ENCODE measurements at regions not wholly inside any gene's neighbourhood (a gene's known extent, or its start where the extent isn't known, plus 50 kb on each side); places are given as distances from the start of the nearest gene placed in this dataset.
"Not testable (repeated sequence)": the region's sequence is repeated elsewhere in the genome, so short reads cannot be mapped to it uniquely, and the experiment has no call there.

DNA sequence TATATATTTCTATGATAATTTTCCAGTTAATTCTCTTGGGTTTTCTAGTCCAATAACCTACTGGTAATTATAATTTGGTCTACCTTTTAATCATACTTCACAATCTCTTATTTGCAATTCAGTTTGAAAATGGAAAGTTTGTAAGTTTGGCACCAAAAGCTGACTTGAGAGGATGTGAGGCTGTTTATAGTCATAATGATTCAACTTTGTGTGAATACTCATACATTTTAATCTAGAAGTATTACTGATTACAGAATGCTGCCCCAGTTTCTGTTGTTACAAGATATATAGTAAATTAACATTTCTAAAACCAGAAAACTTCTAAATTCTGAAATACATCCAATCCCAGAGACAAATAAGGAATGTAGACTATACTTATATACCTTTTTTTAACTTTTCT, 158.2 kb downstream of the SLC38A4 start:
- no peak for DNase-seq

DNA sequence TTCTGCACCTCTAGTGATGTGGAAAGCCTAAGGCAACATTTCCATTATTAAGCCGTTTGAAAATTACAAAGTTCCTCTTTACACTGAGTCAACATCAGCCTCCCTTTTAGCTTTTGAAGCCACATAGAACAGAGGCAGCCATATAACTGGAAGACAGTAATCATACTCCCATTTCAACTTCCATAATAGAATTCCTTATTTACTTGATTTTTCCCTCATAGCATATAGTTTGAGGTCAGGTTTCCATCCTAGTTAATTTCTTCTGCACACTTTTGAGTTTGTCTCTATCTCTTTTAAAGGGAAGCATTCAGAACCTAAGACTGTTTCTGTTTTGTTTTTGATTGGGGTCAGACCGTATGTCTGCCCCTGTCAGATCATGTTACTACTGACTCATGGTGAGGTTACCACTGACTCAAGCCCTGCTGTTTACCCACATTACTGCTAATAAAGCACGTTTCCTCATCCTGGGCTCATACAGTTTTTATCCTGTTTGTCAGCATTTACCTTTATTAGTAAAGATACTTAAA, 161.0 kb downstream of the SLC38A4 start:
- no peak for DNase-seq

DNA sequence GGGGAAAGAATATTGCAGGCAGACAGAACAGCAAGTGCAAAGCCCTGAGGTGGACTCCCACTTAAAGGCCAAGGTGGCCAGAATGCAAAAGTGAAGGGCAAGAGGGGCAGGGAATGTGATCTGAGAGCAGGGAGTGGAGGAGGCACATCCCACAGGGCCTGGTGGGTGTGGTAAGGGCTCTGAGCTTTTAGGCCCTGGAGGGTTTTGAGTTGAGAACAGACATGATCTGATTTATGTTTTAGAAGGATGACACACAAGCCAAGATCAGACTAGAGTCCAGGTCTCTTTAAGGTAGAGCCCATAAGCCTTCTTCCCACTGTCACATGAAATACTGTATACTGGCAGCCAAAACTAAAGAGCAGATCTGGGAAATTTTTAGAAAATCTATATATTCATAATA, 162.5 kb downstream of the SLC38A4 start:
- DNase-seq = no peak

DNA sequence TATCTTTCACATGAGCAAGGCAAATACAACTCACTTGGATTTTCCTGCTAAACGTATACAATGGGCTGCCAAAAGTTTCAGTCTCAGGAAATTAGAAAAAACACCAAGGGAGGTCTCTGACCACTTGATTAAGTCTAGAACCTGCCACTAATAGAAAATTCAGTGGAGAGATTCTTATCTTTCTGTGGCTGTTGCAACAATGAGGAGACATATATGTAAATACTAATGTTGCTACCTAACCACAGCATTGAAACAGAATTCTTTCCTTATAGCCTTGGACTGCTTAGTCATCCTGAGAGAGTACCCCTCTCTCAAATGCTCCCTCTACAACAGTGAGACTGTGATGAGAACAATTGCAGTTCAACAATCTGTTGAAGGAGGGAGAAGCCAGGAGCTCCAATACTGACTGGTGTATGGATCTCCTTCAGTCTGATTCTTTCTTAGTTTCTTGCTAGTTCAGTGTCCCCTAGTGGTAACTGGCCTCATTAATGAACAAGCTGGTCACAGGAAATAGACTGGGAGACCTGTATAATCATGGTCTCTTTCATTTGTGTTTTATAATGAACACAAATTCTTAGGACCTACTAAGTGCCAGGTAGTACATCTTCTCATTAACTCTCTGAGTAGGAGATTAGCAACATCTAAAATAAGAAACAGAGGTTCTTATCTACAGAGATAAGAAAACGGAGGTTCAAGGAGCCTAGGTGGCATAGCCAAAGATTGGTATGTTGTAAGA, 164.5 kb downstream of the SLC38A4 start:
- no peak for DNase-seq

DNA sequence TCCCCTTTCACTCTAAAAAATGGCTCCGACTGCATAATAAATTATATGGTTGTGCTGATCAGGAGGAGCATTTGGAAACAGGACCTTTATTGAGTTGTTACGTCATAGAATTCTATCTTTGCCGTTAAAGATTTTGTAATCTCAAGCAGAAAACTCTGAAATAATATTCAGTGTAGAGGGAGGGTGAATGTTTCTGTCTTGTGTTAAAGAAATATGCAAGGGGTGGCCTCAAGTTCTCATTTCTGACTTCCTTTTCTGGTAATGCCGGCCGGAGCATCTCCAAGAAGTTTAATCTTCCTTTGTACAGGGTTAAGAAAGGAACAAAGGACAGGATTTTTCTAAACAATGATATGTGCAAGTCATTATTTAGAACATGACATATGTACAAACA, 165.1 kb downstream of the SLC38A4 start:
- no peak for DNase-seq

DNA sequence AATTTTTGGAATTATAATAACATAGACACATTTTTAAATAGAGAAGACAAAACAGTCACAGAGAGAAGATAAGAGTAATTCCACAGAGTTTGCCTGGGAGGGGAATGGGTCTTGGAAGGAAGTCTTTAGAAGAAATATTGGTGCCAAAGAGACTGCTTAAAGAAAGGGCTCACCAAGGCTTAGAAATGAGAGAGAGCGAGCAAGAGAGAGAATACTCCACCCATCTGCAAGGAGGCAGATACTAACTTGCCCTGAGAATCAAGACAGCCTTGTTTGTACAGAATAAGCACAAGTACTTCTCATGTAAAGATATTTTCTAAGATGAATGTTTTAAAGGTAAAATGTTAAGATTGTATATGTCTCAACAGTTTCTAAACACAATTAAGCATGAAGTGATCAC, 165.5 kb downstream of the SLC38A4 start:
- no peak for DNase-seq

DNA sequence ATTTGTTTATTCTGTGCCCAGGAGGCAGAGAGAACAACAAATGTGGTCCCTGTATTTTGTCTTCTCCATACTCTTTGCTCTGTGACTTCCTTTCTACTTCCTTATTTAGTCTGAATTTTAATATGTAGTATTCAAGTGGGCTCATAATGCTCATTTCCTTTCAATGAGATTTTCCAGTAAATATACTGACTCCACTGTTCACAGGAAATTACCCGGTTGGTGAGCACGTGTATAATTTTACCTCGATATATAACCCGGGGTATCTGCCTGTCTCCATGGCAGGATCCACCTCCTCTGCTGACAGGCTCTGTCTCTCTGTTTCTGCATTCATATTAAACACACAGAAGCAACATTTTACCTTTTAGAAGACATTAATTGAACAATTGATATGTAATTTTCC, 166.0 kb downstream of the SLC38A4 start:
- DNase-seq = no peak

DNA sequence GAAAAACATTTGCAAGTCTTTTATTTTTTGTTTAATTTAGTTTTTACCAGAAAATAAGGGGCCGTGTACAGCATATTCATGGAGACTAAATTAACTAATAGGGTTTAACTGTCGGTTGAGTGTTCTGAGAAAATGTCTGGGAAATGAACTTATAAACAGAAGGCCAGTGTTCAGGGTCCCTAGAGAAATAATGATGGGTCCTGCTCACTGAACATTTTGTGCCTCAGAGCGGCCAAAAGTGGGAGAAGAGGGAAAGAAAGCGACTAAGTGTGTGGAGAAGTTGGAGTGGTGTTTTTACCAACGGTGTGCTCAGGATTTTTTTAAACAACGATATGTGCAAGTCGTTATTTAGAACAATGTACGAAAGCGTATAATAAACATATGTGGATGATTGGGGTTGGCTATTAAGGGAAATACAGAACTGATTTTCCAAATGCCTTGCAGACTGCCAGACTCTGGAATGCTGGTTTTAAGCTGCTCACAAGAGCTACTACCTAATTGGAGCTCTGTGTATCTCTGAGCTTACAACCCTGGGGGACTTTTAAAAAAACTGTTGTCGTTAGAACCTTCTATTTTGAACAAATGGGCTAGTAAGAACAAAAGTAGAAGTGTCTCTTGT, 166.7 kb downstream of the SLC38A4 start:
- no peak for DNase-seq

DNA sequence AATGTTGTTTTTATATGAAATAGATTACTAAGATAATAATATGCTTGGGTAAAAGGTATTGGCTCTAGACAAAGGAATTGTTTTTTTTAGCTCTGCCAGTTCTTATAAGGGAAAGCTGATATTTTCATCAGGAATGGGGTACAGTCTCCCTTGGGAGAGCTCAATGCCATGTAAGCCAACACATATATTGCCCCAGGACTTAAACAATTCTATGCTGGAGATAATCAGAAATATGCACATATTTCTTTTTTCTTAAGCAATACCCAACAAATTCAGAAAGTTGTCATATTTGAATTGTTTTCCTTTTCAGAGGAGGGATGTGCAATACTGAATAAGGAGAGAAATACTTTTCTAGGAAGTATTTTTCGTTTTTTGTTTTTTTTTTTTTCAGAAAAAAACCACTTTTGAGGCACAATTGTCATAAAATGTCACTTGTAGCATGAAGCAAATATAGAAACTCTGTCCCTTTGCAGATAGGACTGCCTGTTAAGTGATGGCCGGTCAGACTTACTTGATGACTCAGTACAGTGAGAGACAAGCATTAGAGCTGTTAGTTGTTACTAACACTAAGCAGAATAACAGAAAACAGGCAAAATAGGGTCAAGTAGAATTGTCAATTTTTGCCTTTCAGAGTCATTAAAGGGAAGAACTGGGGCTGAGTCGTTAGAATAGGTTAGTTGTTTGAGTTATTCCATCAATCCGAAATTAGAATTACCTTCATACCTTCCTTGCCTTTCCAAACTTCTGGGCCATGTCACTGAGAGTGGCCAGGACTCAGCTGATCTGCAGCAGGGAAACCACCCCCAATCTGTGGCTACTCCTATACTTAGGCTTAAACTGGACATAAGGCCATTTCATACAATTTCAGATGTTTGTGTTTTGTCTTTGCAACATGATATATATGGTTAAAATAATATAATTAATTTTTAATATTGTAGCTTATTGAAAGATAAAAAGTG, 168.1 kb downstream of the SLC38A4 start:
- no peak for DNase-seq

DNA sequence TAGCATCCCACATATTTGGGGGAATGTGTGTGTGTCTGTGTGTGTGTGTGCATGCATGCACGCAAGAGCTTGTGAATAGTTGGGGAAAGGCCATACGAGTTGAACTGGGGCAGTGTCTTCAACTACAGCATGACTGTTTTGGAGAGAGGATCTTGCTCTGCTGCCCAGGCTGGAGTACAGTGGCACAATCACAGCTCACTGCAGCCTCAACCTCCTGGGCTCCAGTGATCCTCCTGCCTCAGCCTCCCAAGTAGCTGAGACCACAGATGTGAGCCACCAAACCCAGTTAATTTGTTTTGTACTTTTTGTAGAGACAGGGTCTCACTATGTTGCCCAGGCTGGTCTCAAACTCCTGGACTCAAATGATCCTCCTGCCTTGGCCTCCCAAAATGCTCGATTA, 169.8 kb downstream of the SLC38A4 start:
- not testable (repeated sequence) for DNase-seq

DNA sequence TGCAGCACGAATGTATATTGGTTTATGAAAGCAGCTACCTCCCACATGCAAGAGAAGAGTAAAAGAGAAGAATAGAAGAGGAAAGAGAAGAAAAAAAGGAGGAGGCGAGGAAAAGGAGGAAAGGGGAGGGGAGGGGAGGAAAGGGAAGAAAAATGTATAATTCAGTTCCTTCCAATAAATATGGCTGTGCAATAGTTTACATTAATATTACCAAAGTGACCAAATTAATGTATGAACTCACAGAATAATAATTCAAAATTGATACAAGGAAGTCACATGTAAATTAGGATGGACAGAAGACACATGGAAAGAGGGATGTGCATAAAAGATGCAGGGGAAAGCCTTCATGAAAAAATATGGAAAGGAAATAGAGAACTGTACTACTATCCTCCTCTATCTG, 172.5 kb downstream of the SLC38A4 start:
- DNase-seq = no peak

DNA sequence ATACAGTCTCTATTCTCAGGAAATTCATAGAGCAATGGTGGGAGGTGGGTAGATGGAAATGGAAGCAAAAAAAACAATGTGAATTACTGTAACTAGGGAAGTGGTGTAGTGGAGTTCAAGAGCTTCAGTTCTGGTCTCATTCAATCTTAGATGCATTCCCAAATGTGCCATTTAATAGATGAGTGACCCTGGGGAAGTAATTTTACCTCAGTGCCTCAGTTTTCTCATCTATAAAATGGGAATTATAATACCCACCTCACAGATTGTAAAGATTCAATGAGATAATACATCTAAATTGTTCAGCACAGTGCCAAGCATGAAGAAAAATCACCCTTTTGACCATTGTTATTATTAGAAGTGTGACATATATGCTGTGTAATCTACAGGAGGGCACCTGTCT, 173.1 kb downstream of the SLC38A4 start:
- no peak for DNase-seq

DNA sequence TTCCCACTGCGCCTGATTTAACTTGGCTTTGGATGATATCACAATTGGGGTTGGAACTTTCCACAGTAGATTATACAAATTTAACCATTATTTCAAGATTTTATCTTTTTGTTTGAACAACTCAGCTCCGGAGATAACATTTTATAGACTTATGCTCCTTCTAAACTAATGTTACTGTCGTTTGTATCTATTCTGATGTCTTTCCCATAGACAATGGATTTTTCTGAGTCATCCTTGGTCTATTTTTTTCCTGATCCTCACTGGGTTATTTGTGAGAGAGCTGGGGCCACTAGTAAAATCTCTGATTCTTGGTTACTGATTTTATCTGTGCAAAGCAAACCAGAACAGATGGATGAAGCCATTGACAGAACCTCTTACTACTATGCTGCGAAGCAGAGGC, 175.1 kb downstream of the SLC38A4 start:
- no peak for DNase-seq

DNA sequence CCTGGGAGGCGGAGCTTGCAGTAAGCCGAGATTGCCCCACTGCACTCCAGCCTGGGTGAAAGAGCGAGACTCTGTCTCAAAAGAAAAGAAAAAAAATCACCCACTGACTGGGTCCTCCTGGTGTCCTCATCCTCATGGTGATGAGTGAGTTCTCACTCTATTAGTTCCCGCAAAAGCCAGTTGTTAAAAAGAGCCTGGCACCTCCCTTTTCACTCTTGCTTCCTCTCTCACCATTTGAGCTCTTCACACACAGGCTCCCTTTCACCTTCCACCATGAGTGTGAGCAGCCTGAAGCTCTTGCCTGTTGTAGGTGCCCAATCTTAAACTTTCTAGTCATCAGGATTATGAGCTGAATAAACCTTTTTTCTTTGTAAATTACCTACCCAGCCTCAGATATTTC, 176.4 kb downstream of the SLC38A4 start:
- no peak for DNase-seq

DNA sequence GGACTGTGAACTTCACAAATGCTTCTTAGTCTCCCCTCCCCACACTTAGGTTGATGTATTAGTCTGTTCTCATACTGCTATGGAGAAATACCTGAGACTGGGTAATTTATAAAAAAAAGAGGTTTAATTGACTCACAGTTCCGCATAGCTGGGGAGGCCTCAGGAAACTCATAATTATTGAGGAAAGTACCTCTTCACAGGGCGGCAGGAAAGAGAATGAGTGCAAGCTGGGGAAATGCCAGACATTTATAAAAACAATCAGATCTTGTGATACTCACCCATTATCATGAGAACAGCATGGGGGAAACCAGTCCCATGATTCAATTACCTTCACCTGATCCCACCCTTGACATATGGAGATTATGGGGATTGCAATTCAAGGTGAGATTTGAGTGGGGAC, 178.8 kb downstream of the SLC38A4 start:
- no peak for DNase-seq

DNA sequence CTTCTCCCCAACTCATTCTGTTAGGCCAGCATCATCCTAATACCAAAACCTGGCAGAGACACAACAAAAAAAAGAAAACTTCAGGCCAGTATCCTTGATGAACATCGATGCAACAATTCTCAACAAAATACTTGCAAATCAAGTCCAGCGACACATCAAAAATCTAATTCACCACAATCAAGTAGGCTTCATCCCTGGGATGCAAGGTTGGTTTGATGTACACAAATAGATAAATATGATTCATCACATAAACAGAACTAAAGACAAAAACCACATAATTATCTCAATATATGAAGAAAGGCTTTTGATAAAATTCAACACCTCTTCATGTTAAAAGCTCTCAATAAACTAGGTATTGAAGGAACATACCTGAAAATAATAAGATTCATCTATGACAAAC, 184.1 kb downstream of the SLC38A4 start:
- DNase-seq = not testable (repeated sequence)

DNA sequence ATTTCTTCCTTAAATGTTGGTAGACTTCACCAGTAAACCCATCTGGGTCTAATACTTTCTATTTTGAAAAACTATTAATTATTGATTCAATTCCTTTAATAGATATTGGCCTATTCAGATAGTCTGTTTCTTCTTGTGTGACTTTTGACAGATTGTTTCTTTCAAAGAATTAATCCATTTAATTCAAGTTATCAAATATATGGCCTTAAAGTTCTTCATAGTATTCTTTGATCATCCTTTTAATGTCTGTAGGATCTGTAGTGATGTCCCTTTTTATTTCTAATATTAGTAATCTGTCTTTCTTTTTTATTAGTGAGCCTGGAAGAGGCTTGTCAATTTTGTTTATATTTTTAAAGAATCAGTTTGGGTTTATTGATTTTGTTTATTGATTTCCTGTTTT, 190.0 kb downstream of the SLC38A4 start:
- no peak for DNase-seq

DNA sequence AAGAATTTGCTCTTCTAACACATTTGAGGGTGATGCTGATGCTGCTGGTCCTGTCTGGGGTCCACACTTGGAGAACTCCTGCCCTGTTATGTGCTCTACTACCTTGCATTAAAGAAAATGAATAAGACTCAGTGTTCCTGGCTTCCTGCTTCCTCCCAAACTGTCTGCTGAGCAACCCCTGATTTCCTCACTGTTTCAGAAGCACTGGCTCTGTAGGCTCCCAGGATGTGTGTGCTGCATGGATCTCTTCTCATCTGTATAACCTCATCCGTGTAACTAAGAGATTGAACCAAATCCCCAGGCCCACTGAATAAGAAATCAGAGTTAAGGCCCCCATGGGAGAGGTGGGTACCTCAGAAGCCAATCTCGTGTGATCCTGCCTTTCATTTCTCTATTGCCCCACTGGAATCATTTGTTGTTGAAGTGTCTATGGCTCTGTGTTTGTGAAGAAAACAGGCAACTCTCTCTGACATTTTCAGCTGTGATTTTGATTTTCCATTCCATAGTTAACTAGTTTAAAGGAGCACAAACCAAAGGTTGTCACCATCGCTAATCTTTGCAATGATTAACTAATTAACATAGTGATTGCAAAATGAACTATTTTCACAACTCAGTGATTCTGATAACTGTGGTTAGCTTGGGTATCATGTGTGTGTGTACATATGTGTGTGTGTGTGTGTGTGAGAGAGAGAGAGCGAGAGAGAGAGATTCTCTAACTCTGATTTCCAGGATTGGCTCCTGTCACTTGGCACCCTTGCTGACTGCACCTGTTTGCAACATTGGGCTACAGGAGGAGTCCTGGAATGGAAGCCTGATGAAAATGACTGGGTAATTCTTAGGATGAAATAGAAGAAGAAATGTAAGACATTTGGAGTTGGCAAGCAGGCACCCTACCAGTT, 196.2 kb downstream of the SLC38A4 start:
- DNase-seq = no peak

DNA sequence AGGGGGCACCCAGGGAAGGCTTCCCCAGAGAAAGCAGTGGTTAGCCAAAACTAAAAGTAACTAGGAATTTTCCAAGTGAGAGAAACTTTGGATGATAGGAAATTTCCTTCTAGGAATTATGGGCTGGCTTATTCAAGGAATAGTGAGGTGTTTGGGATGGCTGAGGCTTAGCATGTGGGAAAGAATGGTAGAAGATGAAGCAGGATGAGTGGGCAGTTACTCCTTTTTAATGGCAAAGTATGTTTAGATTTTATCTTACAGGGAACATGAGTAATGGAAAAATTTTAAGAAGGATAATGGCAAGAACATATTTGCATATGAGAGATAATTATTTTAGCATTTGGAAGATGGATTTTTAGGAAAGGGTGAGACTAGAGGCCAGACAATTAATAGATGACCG, 197.6 kb downstream of the SLC38A4 start:
- no peak for DNase-seq

DNA sequence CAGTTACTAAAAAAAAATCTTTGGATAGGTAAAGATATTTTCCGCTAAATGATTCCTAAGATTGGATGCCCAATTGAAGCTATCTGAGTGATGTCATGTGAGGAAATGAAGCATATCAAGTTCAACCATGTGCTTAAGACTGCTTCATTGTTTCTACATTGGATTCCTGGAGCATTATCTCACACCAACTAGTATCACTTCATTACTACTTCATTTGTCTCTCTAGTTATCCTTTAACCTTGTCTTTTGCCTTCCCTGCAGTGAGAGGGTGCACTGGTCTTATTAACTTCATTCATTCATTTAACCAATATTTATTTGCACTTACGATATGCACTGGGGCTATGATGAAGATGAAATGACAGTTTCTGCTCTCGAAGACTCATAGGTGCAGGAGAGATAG, 198.1 kb downstream of the SLC38A4 start:
- no peak for DNase-seq

DNA sequence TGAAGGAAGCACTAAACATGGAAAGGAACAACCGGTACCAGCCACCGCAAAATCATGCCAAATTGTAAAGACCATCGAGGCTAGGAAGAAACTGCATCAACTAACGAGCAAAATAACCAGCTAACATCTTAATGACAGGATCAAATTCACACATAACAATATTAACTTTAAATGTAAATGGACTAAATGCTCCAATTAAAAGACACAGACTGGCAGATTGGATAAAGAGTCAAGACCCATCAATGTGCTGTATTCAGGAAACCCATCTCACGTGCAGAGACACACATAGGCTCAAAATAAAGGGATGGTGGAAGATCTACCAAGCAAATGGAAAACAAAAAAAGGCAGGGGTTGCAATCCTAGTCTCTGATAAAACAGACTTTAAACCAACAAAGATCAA, 206.3 kb downstream of the SLC38A4 start:
- not testable (repeated sequence) for DNase-seq

DNA sequence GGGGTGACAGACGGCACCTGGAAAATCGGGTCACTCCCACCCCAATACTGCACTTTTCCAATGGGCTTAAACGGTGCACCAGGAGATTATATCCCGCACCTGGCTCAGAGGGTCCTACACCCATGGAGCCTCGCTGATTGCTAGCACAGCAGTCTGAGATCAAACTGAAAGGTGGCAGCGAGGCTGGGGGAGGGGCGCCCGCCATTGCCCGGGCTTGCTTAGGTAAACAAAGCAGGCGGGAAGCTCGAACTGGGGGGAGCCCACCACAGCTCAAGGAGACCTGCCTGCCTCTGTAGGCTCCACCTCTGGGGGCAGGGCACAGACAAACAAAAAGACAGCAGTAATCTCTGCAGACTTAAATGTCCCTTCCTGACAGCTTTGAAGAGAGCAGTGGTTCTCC, 208.1 kb downstream of the SLC38A4 start:
- DNase-seq = not testable (repeated sequence)
